Gastroesophageal sphincter (tissue), 4 donors: ENCODE measurements at regions not wholly inside any gene's neighbourhood (a gene's known extent, or its start where the extent isn't known, plus 50 kb on each side); places are given as distances from the start of the nearest gene placed in this dataset.

Experiments used
- ATAC-seq: fragments of 150-250 bp; one replicate; pipeline ENCODE4 v1.9.1; 2016; ENCODE audit warnings: mild to moderate bottlenecking, moderate library complexity
- H3K27ac ChIP-seq, 4 donors: fragments of 200-600 bp; sonication (generic) in 3 of 4; 1 replicate in 3 of 4; 2 replicates in 1 of 4; pipeline ENCODE4 v1.5.1; 2016 to 2019
- H3K27me3 ChIP-seq: fragments of 200-600 bp; sonication (generic); one replicate; pipeline ENCODE4 v1.5.1; 2019
- H3K36me3 ChIP-seq, 2 donors: fragments of 200-600 bp; sonication (generic); one replicate each; pipeline ENCODE4 v1.5.1; 2019; ENCODE audit warnings: control low read depth in 1 of 2
- H3K4me1 ChIP-seq, 3 donors: fragments of 200-600 bp; sonication (generic); 1 replicate in 2 of 3; 2 replicates in 1 of 3; pipeline ENCODE4 v1.5.1; 2016 to 2019; ENCODE audit warnings: control low read depth in 2 of 3
- H3K4me3 ChIP-seq, 2 donors: fragments of 200-600 bp; sonication (generic); one replicate each; pipeline ENCODE4 v1.5.1; 2019; ENCODE audit warnings: mild to moderate bottlenecking in 1 of 2, moderate library complexity in 1 of 2
- H3K9me3 ChIP-seq, 3 donors: fragments of 200-600 bp; sonication (generic); one replicate each; pipeline ENCODE4 v1.5.1; 2017 to 2019; ENCODE audit warnings: control low read depth in 2 of 3
- CTCF ChIP-seq, 4 experiments: fragments of 200-600 bp in 2 of 4; fragments of 450-650 bp in 2 of 4; sonication (generic) in 1 of 4; IDR thresholded peaks; one replicate each; pipeline ENCODE4 v1.5.1; 2017 to 2019; ENCODE audit warnings: antibody characterized with exemption in 4 of 4, mild to moderate bottlenecking in 2 of 4, moderate library complexity in 2 of 4
- EP300 ChIP-seq: sonication (generic); formaldehyde crosslinking; IDR thresholded peaks from one replicate; pipeline ENCODE4 v1.6.1; 2017; ENCODE audit warnings: antibody characterized with exemption, mild to moderate bottlenecking
- POLR2A ChIP-seq, 2 donors: fragments of 450-650 bp; IDR thresholded peaks; one replicate each; pipeline ENCODE4 v1.6.1; 2017; ENCODE audit warnings: antibody characterized with exemption in 2 of 2, mild to moderate bottlenecking in 2 of 2, moderate library complexity in 1 of 2
- POLR2AphosphoS5 ChIP-seq: sonication (generic); formaldehyde crosslinking; IDR thresholded peaks from one replicate; pipeline ENCODE4 v1.6.1; 2017; ENCODE audit warnings: antibody characterized with exemption
- WGBS, 2 donors: methylation state at CpG; one replicate each; pipeline ENCODE4 v1.1.5; 2018; ENCODE audit warnings: low coverage in 1 of 2; 5-methylcytosine and 5-hydroxymethylcytosine counted together

- TF ChIP-seq POLR2A (IDR thresholded peaks at IDR 0.05) (no peak), EP300 (no peak), CTCF (IDR thresholded peaks at IDR 0.05) (no peak), POLR2AphosphoS5 (no peak)
- no peaks in the 10 kb centered on the region for H3K4me1 ChIP-seq
- H3K4me3 ChIP-seq = no peak overlapping the region
Observed at GRCh38 chr16:22664132-22664531, 149.8 kb upstream of the HS3ST2 start.

GRCh38 chr16:22664561-22664997, 149.4 kb upstream of the HS3ST2 start:
- H3K4me1 ChIP-seq = no peaks in the 10 kb centered on the region
- ATAC-seq = no peak
- WGBS, 2 donors = 74 to 82% methylated on average over 7 of the region's 7 CpGs
- no peak overlapping the region for H3K4me3 ChIP-seq
- TF ChIP-seq CTCF (IDR thresholded peaks at IDR 0.05) (no peak), EP300 (no peak), POLR2A (IDR thresholded peaks at IDR 0.05) (no peak), POLR2AphosphoS5 (no peak)
- peaks cover 0 to 8% (median 0%) of the 10 kb centered on the region in 3 donors for H3K9me3 ChIP-seq
- no peak overlapping the region for H3K27ac ChIP-seq
- peaks cover 9% of the 10 kb centered on the region for H3K27me3 ChIP-seq
- no peaks in the 10 kb centered on the region for H3K36me3 ChIP-seq

More at GRCh38 chr16:22664132-22664531, 149.8 kb upstream of the HS3ST2 start:
- ATAC-seq = no peak
- WGBS, 2 donors = 61 to 72% methylated on average over 4 of the region's 4 CpGs
- H3K36me3 ChIP-seq = no peaks in the 10 kb centered on the region
- H3K9me3 ChIP-seq = peaks cover 0 to 8% (median 0%) of the 10 kb centered on the region in 3 donors
- peaks cover 9% of the 10 kb centered on the region for H3K27me3 ChIP-seq
- H3K27ac ChIP-seq = no peak overlapping the region

- Histone ChIP-seq H3K27ac (no peak overlapping the region), H3K4me1 (peaks cover 0 to 1% (median 0%) of the 10 kb centered on the region in 3 donors), H3K36me3 (no peaks in the 10 kb centered on the region), H3K9me3 (peaks cover 0 to 8% (median 0%) of the 10 kb centered on the region in 3 donors), H3K4me3 (no peak overlapping the region), H3K27me3 (peaks cover 9% of the 10 kb centered on the region)
- no peak for ATAC-seq
- 61 to 68% methylated on average over 9 of the region's 9 CpGs for WGBS, 2 donors
- TF ChIP-seq POLR2AphosphoS5 = no peak
- no peak for TF ChIP-seq CTCF (IDR thresholded peaks at IDR 0.05)
- TF ChIP-seq EP300 = no peak
- no peak for TF ChIP-seq POLR2A (IDR thresholded peaks at IDR 0.05)
Observed at GRCh38 chr16:22665048-22665797, 148.7 kb upstream of the HS3ST2 start.

GRCh38 chr16:22665803-22666202, 148.2 kb upstream of the HS3ST2 start:
- H3K27me3 ChIP-seq = peaks cover 9% of the 10 kb centered on the region
- no peak for ATAC-seq
- H3K4me3 ChIP-seq = no peak overlapping the region
- TF ChIP-seq EP300 (no peak), POLR2A (IDR thresholded peaks at IDR 0.05) (no peak), CTCF (IDR thresholded peaks at IDR 0.05) (no peak), POLR2AphosphoS5 (no peak)
- H3K27ac ChIP-seq = no peak overlapping the region
- H3K4me1 ChIP-seq = peaks cover 0 to 6% (median 0%) of the 10 kb centered on the region in 3 donors
- WGBS, 2 donors = 52 to 66% methylated on average over 4 of the region's 4 CpGs
- H3K36me3 ChIP-seq = no peaks in the 10 kb centered on the region
- H3K9me3 ChIP-seq = peaks cover 0 to 8% (median 0%) of the 10 kb centered on the region in 3 donors

GRCh38 chr16:22668318-22668717, 145.6 kb upstream of the HS3ST2 start:
- no peak overlapping the region for H3K27ac ChIP-seq
- no peak for TF ChIP-seq POLR2AphosphoS5
- TF ChIP-seq POLR2A (IDR thresholded peaks at IDR 0.05) = no peak
- TF ChIP-seq EP300 = no peak
- TF ChIP-seq CTCF (IDR thresholded peaks at IDR 0.05) = no peak
- no peaks in the 10 kb centered on the region for H3K9me3 ChIP-seq
- ATAC-seq = no peak
- peaks cover 0 to 17% (median 6%) of the 10 kb centered on the region in 3 donors for H3K4me1 ChIP-seq
- 79 to 89% methylated on average over 3 of the region's 3 CpGs for WGBS, 2 donors
- peaks cover 7% of the 10 kb centered on the region for H3K27me3 ChIP-seq
- no peaks in the 10 kb centered on the region for H3K36me3 ChIP-seq
- no peak overlapping the region for H3K4me3 ChIP-seq
